ENCODE measurements at regions not wholly inside any gene's neighbourhood (a gene's known extent, or its start where the extent isn't known, plus 50 kb on each side); places are given as distances from the start of the nearest gene placed in this dataset.

DNA sequence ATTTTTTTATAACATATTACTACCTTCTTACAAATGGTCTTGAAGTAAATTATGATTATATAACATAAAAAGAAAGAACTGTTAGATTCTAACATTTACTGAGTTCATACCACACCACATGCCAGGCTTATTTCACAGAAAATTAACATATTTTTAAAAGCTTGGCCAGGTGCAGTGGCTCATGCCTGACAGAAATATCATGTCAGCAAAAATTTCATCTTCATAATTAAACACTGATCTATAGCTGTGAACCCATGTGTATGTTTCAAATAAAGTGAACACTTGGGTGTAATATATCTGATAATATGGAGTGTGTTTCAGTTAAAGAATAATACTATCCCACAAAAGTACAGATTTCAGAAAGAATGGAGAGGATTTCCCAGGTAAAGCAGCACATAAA is 296.5 kb downstream of the SI start:
- no peak overlapping the region for H3K9ac ChIP-seq (ENCODE audit: extremely low read depth, low read length, poor library complexity, severe bottlenecking)
- no peak overlapping the region for H3K27ac ChIP-seq (ENCODE audit: low read depth, low read length)
- no peaks in the 10 kb centered on the region for H3K4me1 ChIP-seq (ENCODE audit: control insufficient read depth, insufficient read depth, low read length)
- Mint-ChIP-seq H3K4me3 (no peak overlapping the region), H3K27ac (no peak overlapping the region), H3K27me3 (ENCODE audit: insufficient read depth) (no peaks in the 10 kb centered on the region), H3K4me1 (no peaks in the 10 kb centered on the region), H3K9me3 (peaks cover 22% of the 10 kb centered on the region), H3K36me3 (ENCODE audit: low read depth) (no peaks in the 10 kb centered on the region)
- H3K36me3 ChIP-seq (ENCODE audit: control insufficient read depth, insufficient read depth, low read length), result no peaks in the 10 kb centered on the region
- peaks cover 10% of the 10 kb centered on the region for H3K9me3 ChIP-seq (ENCODE audit: control insufficient read depth, low read length)
- no peaks in the 10 kb centered on the region for H3K27me3 ChIP-seq (ENCODE audit: control insufficient read depth, insufficient read depth, low read length, poor library complexity, severe bottlenecking)
- no peak for DNase-seq
- TF ChIP-seq, protein P1, sequence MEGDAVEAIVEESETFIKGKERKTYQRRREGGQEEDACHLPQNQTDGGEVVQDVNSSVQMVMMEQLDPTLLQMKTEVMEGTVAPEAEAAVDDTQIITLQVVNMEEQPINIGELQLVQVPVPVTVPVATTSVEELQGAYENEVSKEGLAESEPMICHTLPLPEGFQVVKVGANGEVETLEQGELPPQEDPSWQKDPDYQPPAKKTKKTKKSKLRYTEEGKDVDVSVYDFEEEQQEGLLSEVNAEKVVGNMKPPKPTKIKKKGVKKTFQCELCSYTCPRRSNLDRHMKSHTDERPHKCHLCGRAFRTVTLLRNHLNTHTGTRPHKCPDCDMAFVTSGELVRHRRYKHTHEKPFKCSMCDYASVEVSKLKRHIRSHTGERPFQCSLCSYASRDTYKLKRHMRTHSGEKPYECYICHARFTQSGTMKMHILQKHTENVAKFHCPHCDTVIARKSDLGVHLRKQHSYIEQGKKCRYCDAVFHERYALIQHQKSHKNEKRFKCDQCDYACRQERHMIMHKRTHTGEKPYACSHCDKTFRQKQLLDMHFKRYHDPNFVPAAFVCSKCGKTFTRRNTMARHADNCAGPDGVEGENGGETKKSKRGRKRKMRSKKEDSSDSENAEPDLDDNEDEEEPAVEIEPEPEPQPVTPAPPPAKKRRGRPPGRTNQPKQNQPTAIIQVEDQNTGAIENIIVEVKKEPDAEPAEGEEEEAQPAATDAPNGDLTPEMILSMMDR (conservative IDR thresholded peaks at IDR 0.05), result no peak
- no peak overlapping the region for H3K4me3 ChIP-seq (ENCODE audit: low read length)

DNA sequence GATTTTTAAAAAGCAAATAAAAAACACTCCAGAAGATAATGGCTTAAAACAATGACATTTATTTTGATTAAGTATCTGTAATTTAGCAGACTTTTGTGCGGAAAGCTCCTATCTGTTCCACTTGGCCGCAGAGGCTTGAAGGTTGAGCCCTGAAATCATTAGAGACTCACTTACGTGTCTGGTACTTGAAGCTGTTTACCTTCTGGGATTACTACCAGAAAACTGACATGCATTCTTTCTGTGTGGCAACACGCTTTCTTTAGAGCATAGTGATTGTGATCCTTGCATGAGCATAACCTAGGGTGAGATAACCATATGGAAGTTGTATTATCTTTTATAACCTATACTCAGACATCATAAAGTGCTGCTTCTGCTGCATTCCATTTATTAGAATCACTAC is 298.5 kb downstream of the SI start:
- Histone ChIP-seq H3K27ac (ENCODE audit: low read depth, low read length) (no peak overlapping the region), H3K9me3 (ENCODE audit: control insufficient read depth, low read length) (peaks cover 10% of the 10 kb centered on the region), H3K4me1 (ENCODE audit: control insufficient read depth, insufficient read depth, low read length) (no peaks in the 10 kb centered on the region), H3K27me3 (ENCODE audit: control insufficient read depth, insufficient read depth, low read length, poor library complexity, severe bottlenecking) (no peaks in the 10 kb centered on the region), H3K4me3 (ENCODE audit: low read length) (no peak overlapping the region), H3K9ac (ENCODE audit: extremely low read depth, low read length, poor library complexity, severe bottlenecking) (no peak overlapping the region), H3K36me3 (ENCODE audit: control insufficient read depth, insufficient read depth, low read length) (no peaks in the 10 kb centered on the region)
- DNase-seq, result no peak
- TF ChIP-seq, protein P1 (conservative IDR thresholded peaks at IDR 0.05), result no peak
- H3K4me1 Mint-ChIP-seq, result no peaks in the 10 kb centered on the region
- H3K9me3 Mint-ChIP-seq, result peaks cover 7% of the 10 kb centered on the region
- no peaks in the 10 kb centered on the region for H3K27me3 Mint-ChIP-seq (ENCODE audit: insufficient read depth)
- H3K36me3 Mint-ChIP-seq (ENCODE audit: low read depth), result no peaks in the 10 kb centered on the region
- no peak overlapping the region for H3K27ac Mint-ChIP-seq
- WGBS, 2 experiments (ENCODE audit: insufficient coverage in 1 of 2, insufficient read length in 1 of 2), result 91 to 100% methylated on average over 2 to 4 of the region's 4 CpGs
- H3K4me3 Mint-ChIP-seq, result no peak overlapping the region

DNA sequence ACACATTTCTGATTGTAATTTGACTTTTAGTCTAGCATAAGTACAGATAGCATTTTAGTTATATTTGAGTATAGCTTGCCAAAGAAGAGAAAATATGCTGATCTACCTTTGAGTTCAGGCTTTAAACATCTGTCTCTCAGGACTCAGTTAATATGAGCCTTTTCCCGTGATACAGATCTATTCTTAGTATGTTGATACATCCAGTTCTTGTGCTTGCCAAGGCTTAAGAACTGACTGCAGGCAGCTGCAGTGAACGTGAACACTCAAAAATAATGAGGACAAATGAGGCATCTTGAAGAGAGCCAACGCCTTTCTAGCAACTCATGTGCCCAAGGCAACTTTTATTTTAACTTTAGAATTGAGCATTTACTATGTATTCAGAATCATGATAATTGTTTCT is 325.5 kb downstream of the SI start:
- H3K36me3 Mint-ChIP-seq (ENCODE audit: low read depth), result no peaks in the 10 kb centered on the region
- H3K4me3 Mint-ChIP-seq, result no peak overlapping the region
- H3K9me3 ChIP-seq (ENCODE audit: control insufficient read depth, low read length), result no peaks in the 10 kb centered on the region
- no peaks in the 10 kb centered on the region for H3K27me3 Mint-ChIP-seq (ENCODE audit: insufficient read depth)
- DNase-seq, result no peak
- H3K9me3 Mint-ChIP-seq, result no peaks in the 10 kb centered on the region
- no peak overlapping the region for H3K9ac ChIP-seq (ENCODE audit: extremely low read depth, low read length, poor library complexity, severe bottlenecking)
- 92% methylated on average over 3 of the region's 3 CpGs for WGBS, 2 experiments (ENCODE audit: insufficient coverage in 1 of 2, insufficient read length in 1 of 2)
- no peaks in the 10 kb centered on the region for H3K4me1 ChIP-seq (ENCODE audit: control insufficient read depth, insufficient read depth, low read length)
- TF ChIP-seq, protein P1 (conservative IDR thresholded peaks at IDR 0.05), result no peak
- H3K27me3 ChIP-seq (ENCODE audit: control insufficient read depth, insufficient read depth, low read length, poor library complexity, severe bottlenecking), result no peaks in the 10 kb centered on the region
- no peak overlapping the region for H3K4me3 ChIP-seq (ENCODE audit: low read length)
- H3K27ac ChIP-seq (ENCODE audit: low read depth, low read length), result no peak overlapping the region
- H3K4me1 Mint-ChIP-seq, result no peaks in the 10 kb centered on the region
- no peak overlapping the region for H3K27ac Mint-ChIP-seq
- no peaks in the 10 kb centered on the region for H3K36me3 ChIP-seq (ENCODE audit: control insufficient read depth, insufficient read depth, low read length)
